Central memory CD8-positive, alpha-beta T cell (primary cell): ENCODE measurements at regions not wholly inside any gene's neighbourhood (a gene's known extent, or its start where the extent isn't known, plus 50 kb on each side); places are given as distances from the start of the nearest gene placed in this dataset.

Experiments used
- ATAC-seq: fragments of 150-1000 bp; cut with Tn5 transposase; replicated peaks from 2 replicates; pipeline ENCODE4 v1.10.0; 2022; ENCODE audit warnings: mild to moderate bottlenecking, moderate FRiP score, moderate number of reproducible peaks; ENCODE audit not compliant: poor library complexity, severe bottlenecking; ENCODE audit errors: extremely low read depth
- DNase-seq, 2 donors: peaks; one replicate each; pipeline ENCODE4 v3.0.0; 2021; ENCODE audit warnings: low spot score in 2 of 2
- H3K27ac Mint-ChIP-seq: one replicate; pipeline ENCODE4 v1.8.0; 2022; ENCODE audit warnings: low read depth, mild to moderate bottlenecking, moderate library complexity, mixed read lengths
- H3K27me3 Mint-ChIP-seq: one replicate; pipeline ENCODE4 v1.8.0; 2022; ENCODE audit warnings: mixed read lengths
- H3K36me3 Mint-ChIP-seq: one replicate; pipeline ENCODE4 v1.8.0; 2022; ENCODE audit warnings: mild to moderate bottlenecking, moderate library complexity, mixed read lengths; ENCODE audit not compliant: insufficient read depth
- H3K4me1 Mint-ChIP-seq: one replicate; pipeline ENCODE4 v1.8.0; 2022; ENCODE audit warnings: mixed read lengths
- H3K4me3 Mint-ChIP-seq: one replicate; pipeline ENCODE4 v1.8.0; 2022; ENCODE audit warnings: mild to moderate bottlenecking, moderate library complexity, mixed read lengths
- H3K9me3 Mint-ChIP-seq: one replicate; pipeline ENCODE4 v1.8.0; 2022; ENCODE audit warnings: mixed read lengths

GRCh38 chr15:94844538-94845389 lies 613.4 kb downstream of the MCTP2 start:
- Mint-ChIP-seq H3K4me1 (no peaks in the 10 kb centered on the region), H3K36me3 (peaks cover 1% of the 10 kb centered on the region), H3K9me3 (peaks cover 6% of the 10 kb centered on the region), H3K27ac (no peak overlapping the region), H3K4me3 (no peak overlapping the region), H3K27me3 (peaks cover 60% of the 10 kb centered on the region)
- ATAC-seq = no peak
- no peak for DNase-seq

- DNase-seq = no peak
- no peak for ATAC-seq
- Mint-ChIP-seq H3K27me3 (peaks cover 54% of the 10 kb centered on the region), H3K36me3 (peaks cover 1% of the 10 kb centered on the region), H3K4me3 (no peak overlapping the region), H3K9me3 (peaks cover 6% of the 10 kb centered on the region), H3K27ac (no peak overlapping the region), H3K4me1 (no peaks in the 10 kb centered on the region)
These were observed 614.0 kb downstream of the MCTP2 start for GRCh38 chr15:94845390-94845716.

- peaks cover 35% of the 10 kb centered on the region for H3K27me3 Mint-ChIP-seq
- no peak for ATAC-seq
- no peak overlapping the region for H3K27ac Mint-ChIP-seq
- peaks cover 6% of the 10 kb centered on the region for H3K9me3 Mint-ChIP-seq
- H3K36me3 Mint-ChIP-seq = peaks cover 1% of the 10 kb centered on the region
- H3K4me1 Mint-ChIP-seq = no peaks in the 10 kb centered on the region
- H3K4me3 Mint-ChIP-seq = no peak overlapping the region
- DNase-seq = no peak
These were observed 616.0 kb downstream of the MCTP2 start for GRCh38 chr15:94847325-94847724.

GRCh38 chr15:94848054-94848453 lies 616.7 kb downstream of the MCTP2 start:
- Mint-ChIP-seq H3K9me3 (peaks cover 6% of the 10 kb centered on the region), H3K4me1 (no peaks in the 10 kb centered on the region), H3K4me3 (no peak overlapping the region), H3K36me3 (peaks cover 1% of the 10 kb centered on the region), H3K27ac (no peak overlapping the region), H3K27me3 (peaks cover 30% of the 10 kb centered on the region)
- DNase-seq (no peak), ATAC-seq (no peak)

- H3K9me3 Mint-ChIP-seq = peaks cover 6% of the 10 kb centered on the region
- H3K36me3 Mint-ChIP-seq = no peaks in the 10 kb centered on the region
- no peaks in the 10 kb centered on the region for H3K4me1 Mint-ChIP-seq
- peaks cover 12% of the 10 kb centered on the region for H3K27me3 Mint-ChIP-seq
- H3K4me3 Mint-ChIP-seq = no peak overlapping the region
- DNase-seq = no peak
- H3K27ac Mint-ChIP-seq = no peak overlapping the region
- ATAC-seq = no peak
These were observed 623.7 kb downstream of the MCTP2 start for GRCh38 chr15:94855018-94855408.

GRCh38 chr15:94855409-94856266 lies 624.3 kb downstream of the MCTP2 start:
- H3K9me3 Mint-ChIP-seq = peaks cover 6% of the 10 kb centered on the region
- DNase-seq (no peak), ATAC-seq (no peak)
- H3K27ac Mint-ChIP-seq = no peak overlapping the region
- peaks cover 12% of the 10 kb centered on the region for H3K27me3 Mint-ChIP-seq
- H3K36me3 Mint-ChIP-seq = no peaks in the 10 kb centered on the region
- H3K4me3 Mint-ChIP-seq = no peak overlapping the region
- H3K4me1 Mint-ChIP-seq = no peaks in the 10 kb centered on the region

GRCh38 chr15:94856267-94856854 lies 625.0 kb downstream of the MCTP2 start:
- Mint-ChIP-seq H3K4me1 (no peaks in the 10 kb centered on the region), H3K27me3 (peaks cover 12% of the 10 kb centered on the region), H3K9me3 (peaks cover 6% of the 10 kb centered on the region), H3K27ac (no peak overlapping the region), H3K36me3 (no peaks in the 10 kb centered on the region), H3K4me3 (no peak overlapping the region)
- ATAC-seq (no peak), DNase-seq (no peak)

- no peak overlapping the region for H3K27ac Mint-ChIP-seq
- DNase-seq (no peak), ATAC-seq (no peak)
- no peak overlapping the region for H3K4me3 Mint-ChIP-seq
- H3K4me1 Mint-ChIP-seq = no peaks in the 10 kb centered on the region
- H3K36me3 Mint-ChIP-seq = no peaks in the 10 kb centered on the region
- H3K27me3 Mint-ChIP-seq = peaks cover 12% of the 10 kb centered on the region
- H3K9me3 Mint-ChIP-seq = peaks cover 8% of the 10 kb centered on the region
These were observed 626.1 kb downstream of the MCTP2 start for GRCh38 chr15:94857466-94857865.

- Mint-ChIP-seq H3K27me3 (peaks cover 10% of the 10 kb centered on the region), H3K27ac (no peak overlapping the region), H3K36me3 (no peaks in the 10 kb centered on the region), H3K4me3 (no peak overlapping the region), H3K9me3 (peaks cover 12% of the 10 kb centered on the region), H3K4me1 (no peaks in the 10 kb centered on the region)
- ATAC-seq (no peak), DNase-seq (no peak)
These were observed 626.6 kb downstream of the MCTP2 start for GRCh38 chr15:94858011-94858410.

- H3K27ac Mint-ChIP-seq = no peak overlapping the region
- no peak overlapping the region for H3K4me3 Mint-ChIP-seq
- no peaks in the 10 kb centered on the region for H3K4me1 Mint-ChIP-seq
- H3K36me3 Mint-ChIP-seq = no peaks in the 10 kb centered on the region
- H3K9me3 Mint-ChIP-seq = peaks cover 17% of the 10 kb centered on the region
- DNase-seq = no peak
- ATAC-seq = no peak
- peaks cover 5% of the 10 kb centered on the region for H3K27me3 Mint-ChIP-seq
These were observed 627.1 kb downstream of the MCTP2 start for GRCh38 chr15:94858449-94858848.

- H3K36me3 Mint-ChIP-seq = no peaks in the 10 kb centered on the region
- ATAC-seq = no peak
- no peak for DNase-seq
- H3K27ac Mint-ChIP-seq = no peak overlapping the region
- H3K9me3 Mint-ChIP-seq = peaks cover 20% of the 10 kb centered on the region
- H3K4me3 Mint-ChIP-seq = no peak overlapping the region
- H3K27me3 Mint-ChIP-seq = peaks cover under 1% of the 10 kb centered on the region
- no peaks in the 10 kb centered on the region for H3K4me1 Mint-ChIP-seq
These were observed 627.6 kb downstream of the MCTP2 start for GRCh38 chr15:94858920-94859319.

GRCh38 chr15:94864600-94864999 lies 633.2 kb downstream of the MCTP2 start:
- no peak overlapping the region for H3K4me3 Mint-ChIP-seq
- H3K27ac Mint-ChIP-seq = no peak overlapping the region
- H3K9me3 Mint-ChIP-seq = peaks cover 19% of the 10 kb centered on the region
- H3K4me1 Mint-ChIP-seq = no peaks in the 10 kb centered on the region
- DNase-seq (no peak), ATAC-seq (no peak)
- H3K27me3 Mint-ChIP-seq = peaks cover 9% of the 10 kb centered on the region
- H3K36me3 Mint-ChIP-seq = no peaks in the 10 kb centered on the region
